ENCODE measurements at regions not wholly inside any gene's neighbourhood (a gene's known extent, or its start where the extent isn't known, plus 50 kb on each side); places are given as distances from the start of the nearest gene placed in this dataset.

DNA sequence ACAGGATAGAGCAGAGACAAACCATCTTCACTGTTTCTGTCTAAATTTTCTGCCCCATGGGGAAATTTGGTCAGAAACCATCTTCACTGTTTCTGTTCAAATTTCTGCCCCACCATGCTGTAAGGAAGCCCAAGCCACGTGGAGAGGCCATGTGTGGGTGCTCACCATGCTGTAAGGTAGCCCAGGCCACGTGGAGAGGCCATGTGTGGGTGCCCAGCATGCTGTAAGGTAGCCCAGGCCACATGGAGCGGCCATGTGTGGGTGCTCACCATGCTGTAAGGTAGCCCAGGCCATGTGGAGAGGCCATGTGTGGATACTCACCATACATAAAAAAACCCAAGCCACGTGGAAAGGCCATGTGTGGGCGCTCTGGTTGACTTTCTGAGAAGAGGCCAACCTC lies 1088.7 kb upstream of the AUTS2 start:
- no peak for DNase-seq

DNA sequence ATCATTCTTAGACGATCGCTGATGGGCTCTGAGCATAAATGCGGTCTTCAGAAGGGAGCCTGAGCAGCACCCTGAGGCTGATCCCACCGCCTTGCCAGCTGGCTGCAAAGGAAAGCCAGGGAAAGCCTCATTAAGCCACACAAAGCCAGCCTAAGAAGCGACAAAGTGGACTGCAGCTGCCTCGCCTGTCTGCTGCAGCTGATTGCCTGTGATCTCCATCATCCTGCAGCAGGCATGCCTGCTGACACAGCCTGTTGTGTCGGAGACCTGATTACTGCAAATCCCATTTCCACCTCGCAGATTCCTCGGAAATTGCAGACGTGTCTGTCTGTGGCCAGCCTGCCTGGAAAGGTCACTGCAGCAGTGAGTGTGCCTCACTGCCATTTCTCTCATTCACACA lies 1087.0 kb upstream of the AUTS2 start:
- DNase-seq, result peak; percentile 2

DNA sequence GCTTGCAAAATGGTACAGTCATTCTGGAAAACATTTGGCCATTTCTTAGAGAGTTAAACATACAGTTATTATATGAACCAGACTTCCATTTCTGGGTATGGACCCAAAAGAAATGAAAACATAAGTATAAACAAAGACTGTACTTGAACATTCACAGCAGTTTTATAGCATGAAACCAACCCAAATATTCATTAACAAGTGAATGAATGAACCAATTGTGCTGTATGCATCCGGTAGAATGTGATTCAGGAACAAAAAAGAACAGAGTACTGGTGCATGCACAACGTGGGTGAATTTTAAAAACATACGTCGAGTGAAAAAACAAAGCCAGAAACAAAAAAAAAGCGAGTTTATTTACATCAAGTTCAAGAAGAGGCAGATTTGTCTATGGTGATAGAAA lies 1085.8 kb upstream of the AUTS2 start:
- DNase-seq, result no peak

- DNase-seq, result no peak
These were observed 1080.2 kb upstream of the AUTS2 start for GRCh38 chr7:68518060-68518459.

GRCh38 chr7:68524126-68524525 lies 1074.1 kb upstream of the AUTS2 start:
- DNase-seq, result no peak

- DNase-seq, result no peak
These were observed 1069.1 kb upstream of the AUTS2 start for GRCh38 chr7:68529221-68529620.

DNA sequence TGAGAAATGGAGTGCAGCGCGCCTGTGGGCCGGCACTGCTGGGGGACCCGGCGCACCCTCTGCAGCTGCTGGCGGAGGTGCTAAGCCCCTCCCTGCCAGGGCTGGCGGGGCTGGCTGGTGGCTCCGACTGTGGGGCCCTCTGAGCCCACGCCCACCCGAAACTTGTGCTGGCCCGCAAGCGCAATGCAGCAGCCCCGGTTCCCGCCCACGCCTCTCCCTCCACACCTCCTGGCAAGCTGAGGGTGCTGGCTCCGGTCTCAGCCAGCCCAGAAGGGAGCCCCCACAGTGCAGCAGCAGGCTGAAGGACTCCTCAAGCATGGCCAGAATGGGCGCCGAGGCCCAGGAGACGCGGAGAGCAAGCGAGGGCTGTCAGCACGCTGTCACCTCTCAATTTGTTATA lies 1063.0 kb upstream of the AUTS2 start:
- DNase-seq, result no peak

- DNase-seq, result no peak
These were observed 1061.1 kb upstream of the AUTS2 start for GRCh38 chr7:68537051-68537773.

- DNase-seq, result no peak
These were observed 1060.6 kb upstream of the AUTS2 start for GRCh38 chr7:68537774-68538071.

DNA sequence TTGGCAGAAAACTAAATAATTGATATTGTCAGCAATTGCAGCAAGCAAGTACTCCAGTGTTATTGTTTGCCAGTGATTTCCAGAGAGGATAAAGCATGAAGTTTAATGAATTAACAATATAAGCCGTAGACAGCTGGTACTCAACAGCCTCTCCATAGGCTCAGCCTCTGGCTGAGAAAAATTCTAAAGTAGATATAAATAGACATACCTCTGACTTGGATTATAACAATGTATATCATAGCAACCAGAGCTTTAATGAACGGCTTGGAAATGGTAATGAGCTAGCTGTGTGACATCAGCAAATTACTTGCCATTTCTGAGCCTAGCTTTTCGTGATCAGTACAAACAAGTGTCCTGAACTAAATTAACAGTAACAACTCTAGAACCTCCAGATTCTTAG lies 1055.4 kb upstream of the AUTS2 start:
- no peak for DNase-seq

DNA sequence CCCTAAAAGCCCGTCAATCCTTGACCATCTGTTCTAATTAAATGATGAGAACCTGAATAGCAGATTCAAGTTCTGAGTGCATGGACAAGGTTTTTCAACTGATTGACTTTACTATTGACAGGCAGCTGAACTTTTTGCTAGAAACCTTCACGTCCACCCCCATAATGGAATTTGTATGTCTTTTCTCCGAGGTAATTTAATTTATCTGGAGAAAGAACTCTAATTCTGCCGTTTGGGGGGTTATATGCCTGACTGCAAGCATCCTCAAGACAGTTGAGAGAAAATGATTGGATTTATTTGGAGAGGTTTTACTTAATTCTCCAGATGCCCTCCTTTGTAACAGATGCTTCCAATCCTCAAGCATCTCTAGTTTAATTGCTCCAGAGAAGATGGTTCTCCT lies 1053.4 kb upstream of the AUTS2 start:
- DNase-seq, result no peak

GRCh38 chr7:68547181-68547580 lies 1051.1 kb upstream of the AUTS2 start:
- DNase-seq, result no peak

DNA sequence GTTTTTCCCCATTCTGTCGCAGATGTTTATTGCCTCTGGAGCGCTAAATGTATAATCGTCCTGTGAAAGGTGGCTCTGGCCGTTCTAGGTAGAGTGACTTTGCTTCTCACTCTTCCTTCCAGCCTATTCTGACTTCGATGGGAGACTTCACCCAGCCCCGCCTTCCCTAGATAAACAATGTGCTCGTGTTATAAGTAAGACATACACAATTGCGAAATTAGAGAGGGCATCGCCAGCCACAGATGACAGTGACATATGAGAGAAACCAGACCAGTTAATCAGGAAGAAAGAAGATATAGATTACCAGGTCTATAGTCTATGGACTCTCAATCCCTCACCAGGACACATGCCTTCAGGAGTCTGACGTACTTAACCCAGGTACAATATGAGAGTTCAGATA lies 1050.5 kb upstream of the AUTS2 start:
- peak; percentile 89 for DNase-seq

DNA sequence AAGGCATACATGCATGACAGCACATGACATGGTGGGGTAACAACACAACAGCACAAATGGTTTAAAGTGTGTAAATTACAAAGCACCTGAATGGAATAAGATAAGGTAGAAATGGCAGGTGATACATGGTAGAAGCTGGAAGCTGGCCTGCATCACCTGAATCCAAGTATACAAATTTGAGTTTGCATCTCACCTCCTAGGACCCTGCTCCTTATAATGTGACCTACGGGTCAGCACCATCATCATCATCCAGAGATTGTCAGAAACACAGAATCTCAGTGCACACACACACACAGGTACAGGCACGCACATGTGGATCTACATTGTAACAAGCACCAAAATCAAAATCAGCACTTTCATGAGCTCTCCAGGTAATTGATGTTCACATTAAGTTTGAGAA lies 1048.2 kb upstream of the AUTS2 start:
- DNase-seq, result no peak

DNA sequence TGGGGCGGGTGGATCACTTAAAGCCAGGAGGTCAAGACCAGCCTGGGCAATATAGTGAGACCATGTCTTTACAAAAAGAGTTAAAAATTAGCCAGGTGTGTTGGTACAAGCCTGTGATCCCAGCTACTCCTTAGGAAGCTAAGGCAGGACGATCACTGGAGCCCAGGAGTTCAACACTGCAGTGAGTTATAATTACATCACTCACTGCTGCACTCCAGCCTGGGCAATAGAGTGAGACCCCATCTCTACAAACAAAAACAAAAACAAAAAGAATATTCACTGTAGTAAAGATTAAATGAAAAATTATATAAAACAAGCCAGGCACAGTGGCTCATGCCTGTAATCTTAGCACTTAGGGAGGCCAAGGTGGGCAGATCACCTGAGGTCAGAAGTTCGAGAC lies 1047.6 kb upstream of the AUTS2 start:
- DNase-seq, result no peak

DNA sequence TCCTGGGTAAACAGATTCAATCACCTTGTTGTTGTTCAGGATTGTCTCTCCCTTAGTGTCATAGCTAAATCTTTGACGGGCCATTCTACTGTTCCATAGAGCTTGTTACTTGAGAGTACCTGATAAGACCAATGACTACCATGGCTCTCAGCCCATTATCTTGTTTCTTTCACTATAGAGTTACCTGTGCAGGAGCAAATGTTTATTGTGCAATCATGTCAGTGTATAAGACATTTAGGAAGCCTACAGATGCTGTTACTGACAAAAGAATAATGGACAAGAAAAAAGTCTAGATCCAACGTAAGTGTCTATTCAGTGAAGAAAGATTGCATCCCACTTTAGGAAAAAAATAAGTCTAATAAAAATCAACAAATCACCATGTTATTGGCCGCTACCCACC lies 1041.7 kb upstream of the AUTS2 start:
- no peak for DNase-seq

DNA sequence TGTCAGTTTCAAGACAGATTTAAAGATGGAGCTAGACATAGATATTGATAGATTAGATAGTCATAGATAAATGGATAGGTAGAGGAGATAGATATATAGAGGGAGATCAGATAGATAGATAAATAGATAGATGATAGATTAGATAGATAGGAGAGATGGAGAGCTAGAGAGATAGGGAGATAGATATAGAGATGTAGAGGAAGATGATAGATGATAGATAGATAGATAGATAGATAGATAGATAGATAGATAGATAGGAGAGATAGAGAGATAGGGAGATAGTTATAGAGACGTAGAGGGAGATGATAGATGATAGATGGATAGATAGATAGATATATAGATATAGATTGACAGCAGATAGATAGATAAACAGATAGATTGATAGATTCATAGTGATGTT lies 1038.8 kb upstream of the AUTS2 start:
- DNase-seq, result no peak

GRCh38 chr7:68562323-68562899 lies 1035.9 kb upstream of the AUTS2 start:
- no peak for DNase-seq

- no peak for DNase-seq
These were observed 1033.8 kb upstream of the AUTS2 start for GRCh38 chr7:68564306-68565135.

- DNase-seq, result no peak
These were observed 1027.0 kb upstream of the AUTS2 start for GRCh38 chr7:68571286-68571685.

GRCh38 chr7:68573271-68574005 lies 1024.8 kb upstream of the AUTS2 start:
- DNase-seq, result peak; percentile 35

DNA sequence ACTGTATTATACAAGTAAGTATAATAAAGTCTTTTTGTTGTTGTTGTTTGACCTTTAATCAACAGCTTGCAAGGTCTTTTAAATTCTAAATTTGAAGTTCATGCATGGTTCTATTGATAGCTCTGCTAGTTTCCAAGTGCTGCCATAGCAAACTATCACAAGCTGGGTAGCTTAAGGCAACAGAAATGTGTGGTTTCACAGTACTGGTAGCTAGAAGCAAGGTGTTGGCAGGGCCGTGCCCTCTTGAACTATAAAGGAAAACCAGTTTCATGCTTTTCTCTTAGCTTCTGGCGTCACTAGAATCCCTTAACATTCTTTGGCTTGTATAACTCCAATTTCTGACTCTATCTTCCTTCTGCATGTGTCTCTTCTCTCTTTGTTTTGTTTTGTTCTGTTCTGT lies 1021.9 kb upstream of the AUTS2 start:
- DNase-seq, result no peak

GRCh38 chr7:68581417-68581816 lies 1016.9 kb upstream of the AUTS2 start:
- no peak for DNase-seq

GRCh38 chr7:68587599-68587998 lies 1010.7 kb upstream of the AUTS2 start:
- DNase-seq, result no peak

Data from NCI-H510A treated with DMSO at 0.1 percent for 48 hours (cell line).